ENCODE measurements at regions not wholly inside any gene's neighbourhood (a gene's known extent, or its start where the extent isn't known, plus 50 kb on each side); places are given as distances from the start of the nearest gene placed in this dataset.

- no peaks in the 10 kb centered on the region for H3K4me1 ChIP-seq
- 46 to 63% methylated on average over 2 of the region's 2 CpGs for WGBS, 2 donors
- H3K36me3 ChIP-seq: no peaks in the 10 kb centered on the region
- no peak overlapping the region for H3K4me3 ChIP-seq
- no peak overlapping the region for H3K27ac ChIP-seq
- H3K9me3 ChIP-seq: no peaks in the 10 kb centered on the region
- TF ChIP-seq CTCF (IDR thresholded peaks at IDR 0.05): no peak
- DNase-seq: no peak
- H3K27me3 ChIP-seq: peaks cover 0 to 4% (median 0%) of the 10 kb centered on the region in 7 donors
- intact Hi-C loops (cut with DNase I): no loop called here
- ATAC-seq: no peak
Measured at GRCh38 chrX:149372866-149373265, 132.2 kb downstream of the IDS start.

- intact Hi-C loops (cut with DNase I): no loop called here
- Histone ChIP-seq H3K27ac (no peak overlapping the region), H3K4me1 (no peaks in the 10 kb centered on the region), H3K27me3 (peaks cover 0 to 4% (median 0%) of the 10 kb centered on the region in 7 donors), H3K9me3 (no peaks in the 10 kb centered on the region), H3K36me3 (no peaks in the 10 kb centered on the region), H3K4me3 (no peak overlapping the region)
- 65 to 71% methylated on average over 3 of the region's 3 CpGs for WGBS, 2 donors
- ATAC-seq: no peak
- no peak for TF ChIP-seq CTCF (IDR thresholded peaks at IDR 0.05)
- DNase-seq: no peak
Measured at GRCh38 chrX:149371986-149372385, 133.1 kb downstream of the IDS start.

GRCh38 chrX:149370097-149370496 lies 135.0 kb downstream of the IDS start:
- no peak for TF ChIP-seq CTCF (IDR thresholded peaks at IDR 0.05)

GRCh38 chrX:149365552-149365951 lies 139.6 kb downstream of the IDS start:
- Histone ChIP-seq H3K4me3 (no peak overlapping the region), H3K27ac (no peak overlapping the region), H3K9me3 (no peaks in the 10 kb centered on the region), H3K36me3 (no peaks in the 10 kb centered on the region), H3K27me3 (peaks cover 0 to 6% (median 0%) of the 10 kb centered on the region in 7 donors), H3K4me1 (no peaks in the 10 kb centered on the region)
- no peak for TF ChIP-seq CTCF (IDR thresholded peaks at IDR 0.05)
- no peak for ATAC-seq
- intact Hi-C loops (cut with DNase I): no loop called here
- no peak for DNase-seq

More at GRCh38 chrX:149370097-149370496, 135.0 kb downstream of the IDS start:
- Histone ChIP-seq H3K36me3 (no peaks in the 10 kb centered on the region), H3K27ac (no peak overlapping the region), H3K27me3 (peaks cover 0 to 4% (median 0%) of the 10 kb centered on the region in 7 donors), H3K9me3 (no peaks in the 10 kb centered on the region), H3K4me3 (no peak overlapping the region), H3K4me1 (no peaks in the 10 kb centered on the region)
- DNase-seq (no peak), ATAC-seq (no peak)
- intact Hi-C loops (cut with DNase I): no loop called here
- 83 to 92% methylated on average over 6 of the region's 6 CpGs for WGBS, 2 donors
